IPS-15b (cell line): ENCODE measurements at regions not wholly inside any gene's neighbourhood (a gene's known extent, or its start where the extent isn't known, plus 50 kb on each side); places are given as distances from the start of the nearest gene placed in this dataset.

Experiments
- H3K27me3 ChIP-seq: one replicate; pipeline ENCODE4 v1.6.1; 2013; ENCODE audit warnings: low read length; ENCODE audit not compliant: control insufficient read depth, insufficient read depth
- H3K36me3 ChIP-seq: one replicate; pipeline ENCODE4 v1.6.1; 2013; ENCODE audit warnings: low read length; ENCODE audit not compliant: control insufficient read depth, insufficient read depth
- H3K4me1 ChIP-seq: one replicate; pipeline ENCODE4 v1.6.1; 2013; ENCODE audit warnings: mild to moderate bottlenecking, low read length; ENCODE audit not compliant: control insufficient read depth, insufficient read depth
- H3K4me3 ChIP-seq: one replicate; pipeline ENCODE4 v1.5.1; 2013; ENCODE audit warnings: low read depth, low read length
- H3K9ac ChIP-seq: one replicate; pipeline ENCODE4 v1.6.1; 2013; ENCODE audit warnings: low read depth, mild to moderate bottlenecking, low read length
- H3K9me3 ChIP-seq: one replicate; pipeline ENCODE4 v1.6.1; 2013; ENCODE audit warnings: mild to moderate bottlenecking, low read length; ENCODE audit not compliant: control insufficient read depth, insufficient read depth

- H3K27me3 ChIP-seq: no peaks in the 10 kb centered on the region
- no peak overlapping the region for H3K9ac ChIP-seq
- no peaks in the 10 kb centered on the region for H3K36me3 ChIP-seq
- H3K9me3 ChIP-seq: no peaks in the 10 kb centered on the region
- no peaks in the 10 kb centered on the region for H3K4me1 ChIP-seq
- no peak overlapping the region for H3K4me3 ChIP-seq
Observed at GRCh38 chr3:31370681-31371080, 162.0 kb upstream of the STT3B start.

DNA sequence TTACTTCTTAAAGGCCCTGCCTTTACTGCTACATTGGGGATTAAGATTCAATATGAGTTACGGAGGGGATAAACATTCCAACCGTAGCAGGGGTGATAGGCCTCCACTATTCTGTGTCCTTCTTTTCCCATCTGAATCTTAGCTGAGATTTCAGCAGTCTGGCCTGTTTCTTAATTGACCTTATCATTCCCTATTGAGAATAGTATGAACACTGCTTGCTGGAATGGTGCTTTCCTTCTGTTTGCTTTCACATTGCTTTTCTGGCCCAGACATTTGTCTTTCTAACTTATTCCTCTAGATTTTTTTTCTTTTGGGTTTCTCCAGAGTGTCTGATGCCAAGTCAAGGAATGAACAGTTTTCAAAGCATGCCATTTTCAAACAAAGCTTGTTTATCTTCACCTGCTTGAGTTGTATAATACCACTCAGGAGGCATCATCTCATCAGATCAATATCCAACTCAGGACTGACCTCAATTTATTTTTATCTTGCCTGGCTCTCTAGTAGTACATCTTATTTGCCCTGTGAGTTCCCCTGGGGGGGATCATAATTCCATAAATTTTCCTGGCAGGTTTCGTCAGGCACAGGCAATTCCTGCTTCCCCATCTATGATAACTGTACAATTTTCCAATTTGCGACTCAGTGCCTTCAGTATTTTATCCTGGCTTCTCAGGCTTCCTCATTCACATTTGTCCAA is 161.1 kb upstream of the STT3B start:
- H3K27me3 ChIP-seq: no peaks in the 10 kb centered on the region
- no peaks in the 10 kb centered on the region for H3K9me3 ChIP-seq
- H3K9ac ChIP-seq: no peak overlapping the region
- no peaks in the 10 kb centered on the region for H3K4me1 ChIP-seq
- H3K36me3 ChIP-seq: no peaks in the 10 kb centered on the region
- H3K4me3 ChIP-seq: no peak overlapping the region

DNA sequence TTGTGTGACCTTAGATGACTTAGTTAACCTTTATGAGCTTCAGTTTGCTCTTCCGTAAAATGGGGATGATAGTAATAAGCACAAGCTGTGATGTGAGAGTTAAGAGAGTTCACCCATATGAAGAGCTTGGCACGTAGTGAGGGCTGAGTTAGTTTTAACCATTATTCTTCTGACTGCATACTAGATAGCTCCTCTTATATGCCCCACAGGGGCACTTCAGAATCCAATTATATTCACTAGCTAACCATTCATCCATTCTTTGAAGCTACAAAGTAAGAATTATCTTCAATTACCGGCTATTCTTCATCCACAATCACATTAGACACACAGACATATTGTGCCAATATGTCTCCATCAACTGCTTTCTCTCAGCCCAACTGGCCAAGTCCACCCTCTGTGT is 159.0 kb upstream of the STT3B start:
- no peaks in the 10 kb centered on the region for H3K4me1 ChIP-seq
- no peak overlapping the region for H3K9ac ChIP-seq
- no peaks in the 10 kb centered on the region for H3K27me3 ChIP-seq
- H3K36me3 ChIP-seq: no peaks in the 10 kb centered on the region
- H3K4me3 ChIP-seq: no peak overlapping the region
- H3K9me3 ChIP-seq: no peaks in the 10 kb centered on the region

DNA sequence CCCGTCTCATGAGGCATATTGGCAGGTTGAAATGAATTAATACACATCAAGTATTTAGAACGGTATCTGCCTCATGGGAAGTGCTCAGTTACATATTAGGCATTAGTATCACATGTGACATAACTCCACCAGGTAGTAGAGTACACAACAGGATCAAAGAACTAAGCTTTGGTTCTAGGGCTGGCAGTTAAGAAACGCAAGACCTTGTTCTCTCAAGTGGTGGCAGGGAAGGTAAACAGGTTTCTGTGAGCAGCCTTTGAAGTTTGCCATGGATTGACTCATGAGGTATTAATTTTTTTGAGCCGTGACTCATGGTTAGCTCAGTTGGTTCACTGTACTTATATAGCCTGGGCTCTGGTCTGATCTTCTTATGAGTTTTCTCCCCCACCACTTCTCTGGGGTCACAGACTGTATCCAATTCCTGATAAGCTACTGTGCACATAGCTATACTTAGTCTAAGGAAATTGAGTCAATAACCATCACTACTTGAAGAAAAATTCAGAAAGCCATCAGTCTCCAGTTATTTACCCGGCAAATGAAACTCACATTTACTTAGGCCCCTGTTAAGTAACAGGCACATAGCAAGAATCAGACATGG is 155.6 kb upstream of the STT3B start:
- Histone ChIP-seq H3K4me3 (no peak overlapping the region), H3K9ac (no peak overlapping the region), H3K27me3 (no peaks in the 10 kb centered on the region), H3K36me3 (no peaks in the 10 kb centered on the region), H3K9me3 (no peaks in the 10 kb centered on the region), H3K4me1 (no peaks in the 10 kb centered on the region)

DNA sequence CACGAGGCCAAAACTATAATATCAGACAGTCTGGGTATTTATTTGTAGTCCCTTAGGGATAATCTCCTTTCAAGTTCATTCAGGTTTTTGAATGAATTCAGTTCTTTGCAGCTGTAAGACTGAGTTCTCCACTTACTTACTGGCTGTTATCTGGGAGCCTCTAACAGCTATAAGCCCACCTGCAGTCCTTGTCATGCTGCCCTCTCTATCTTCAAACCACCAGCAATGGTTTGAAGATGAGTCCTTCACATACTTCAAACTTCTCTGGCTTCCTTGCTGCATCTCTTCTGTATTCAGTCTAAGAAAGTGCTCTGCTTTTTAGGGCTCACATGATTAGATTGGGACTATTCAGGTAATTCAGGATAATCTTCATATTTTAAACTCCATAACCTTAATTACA is 154.5 kb upstream of the STT3B start:
- no peaks in the 10 kb centered on the region for H3K4me1 ChIP-seq
- no peak overlapping the region for H3K4me3 ChIP-seq
- no peaks in the 10 kb centered on the region for H3K9me3 ChIP-seq

DNA sequence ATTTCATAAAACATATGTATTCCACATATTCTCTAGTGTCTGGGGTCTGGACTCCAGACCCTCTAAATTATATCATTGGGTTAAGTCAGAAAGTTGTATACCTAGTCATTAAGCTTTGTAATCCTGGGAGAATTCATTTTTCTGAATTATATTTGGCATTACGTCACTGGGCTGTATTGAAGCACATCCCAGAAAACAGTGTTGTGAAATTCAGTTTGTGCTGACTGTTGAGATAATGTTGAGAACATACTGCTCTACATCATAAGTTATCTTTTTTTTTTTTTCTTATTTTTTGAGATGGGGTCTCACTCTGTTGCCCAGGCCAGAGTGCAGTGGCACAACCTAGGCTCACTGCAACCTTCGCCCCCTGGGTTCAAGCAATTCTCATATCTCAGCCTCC is 153.1 kb upstream of the STT3B start:
- Histone ChIP-seq H3K9ac (no peak overlapping the region), H3K9me3 (no peaks in the 10 kb centered on the region), H3K4me1 (no peaks in the 10 kb centered on the region), H3K4me3 (no peak overlapping the region), H3K27me3 (no peaks in the 10 kb centered on the region), H3K36me3 (no peaks in the 10 kb centered on the region)

More for the DNA sequence above, 154.5 kb upstream of the STT3B start:
- no peak overlapping the region for H3K9ac ChIP-seq
- H3K36me3 ChIP-seq: no peaks in the 10 kb centered on the region
- no peaks in the 10 kb centered on the region for H3K27me3 ChIP-seq

DNA sequence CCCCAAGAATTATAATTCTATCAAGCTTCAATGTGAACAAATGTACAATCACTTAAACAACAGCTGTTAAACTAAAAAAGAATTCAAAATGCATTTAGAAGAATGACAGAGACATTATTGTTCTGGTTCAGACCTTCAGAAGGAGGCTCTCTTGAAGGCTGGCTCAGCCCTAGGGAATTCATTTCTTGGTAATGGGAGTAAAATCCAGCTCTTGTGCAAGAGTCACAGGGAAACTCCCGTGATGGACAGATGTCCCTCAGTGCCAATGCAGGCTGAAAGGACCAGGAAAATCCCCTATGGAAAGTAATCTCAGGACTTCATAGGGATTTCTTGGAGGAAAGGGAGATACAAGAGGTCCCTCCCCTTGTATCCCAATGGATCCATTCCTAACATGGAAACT is 149.9 kb upstream of the STT3B start:
- H3K4me3 ChIP-seq: no peak overlapping the region
- no peaks in the 10 kb centered on the region for H3K9me3 ChIP-seq
- no peaks in the 10 kb centered on the region for H3K36me3 ChIP-seq
- H3K27me3 ChIP-seq: no peaks in the 10 kb centered on the region
- no peak overlapping the region for H3K9ac ChIP-seq
- no peaks in the 10 kb centered on the region for H3K4me1 ChIP-seq

DNA sequence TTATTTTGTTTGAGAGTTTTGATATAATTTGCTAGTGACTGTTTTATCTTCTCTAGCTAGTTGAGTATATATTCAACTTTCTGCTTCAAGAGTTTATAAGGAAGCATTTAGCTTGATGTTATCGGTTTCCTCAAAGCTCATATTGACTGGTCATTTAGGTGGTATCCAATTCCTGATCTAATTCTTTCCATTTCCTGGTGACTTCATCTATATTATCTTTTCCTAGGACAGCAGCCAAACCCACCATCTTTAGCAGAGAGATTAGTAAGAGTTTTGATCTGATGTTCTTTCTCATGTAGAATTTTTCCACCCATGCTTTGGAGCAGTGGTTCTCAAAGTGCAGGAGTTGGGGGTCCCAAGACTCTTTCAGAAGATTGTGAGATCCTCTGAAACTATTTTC is 148.6 kb upstream of the STT3B start:
- no peaks in the 10 kb centered on the region for H3K27me3 ChIP-seq
- H3K4me3 ChIP-seq: no peak overlapping the region
- no peaks in the 10 kb centered on the region for H3K36me3 ChIP-seq
- no peaks in the 10 kb centered on the region for H3K9me3 ChIP-seq
- no peaks in the 10 kb centered on the region for H3K4me1 ChIP-seq
- H3K9ac ChIP-seq: no peak overlapping the region

DNA sequence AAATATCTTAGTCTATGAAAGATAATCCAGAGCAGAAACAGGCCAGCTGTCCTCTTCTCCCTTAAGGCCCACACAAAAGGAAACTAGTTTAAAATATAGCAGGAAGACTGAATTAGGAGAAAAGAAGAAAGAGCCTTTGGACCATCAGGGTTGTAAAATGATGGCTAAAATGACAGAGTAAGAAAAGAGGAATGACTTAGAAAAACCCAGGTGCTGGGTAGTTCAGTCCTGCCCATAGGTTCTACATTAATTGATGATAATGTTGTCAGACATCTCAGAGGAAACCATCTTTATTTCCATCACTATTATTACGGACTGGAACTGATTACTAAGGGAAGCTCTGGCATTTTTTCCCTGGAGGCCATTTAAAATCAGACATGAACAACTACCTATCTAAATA is 142.8 kb upstream of the STT3B start:
- Histone ChIP-seq H3K27me3 (peaks cover 2% of the 10 kb centered on the region), H3K9me3 (no peaks in the 10 kb centered on the region), H3K9ac (no peak overlapping the region), H3K4me3 (no peak overlapping the region), H3K4me1 (peaks cover 10% of the 10 kb centered on the region), H3K36me3 (no peaks in the 10 kb centered on the region)

DNA sequence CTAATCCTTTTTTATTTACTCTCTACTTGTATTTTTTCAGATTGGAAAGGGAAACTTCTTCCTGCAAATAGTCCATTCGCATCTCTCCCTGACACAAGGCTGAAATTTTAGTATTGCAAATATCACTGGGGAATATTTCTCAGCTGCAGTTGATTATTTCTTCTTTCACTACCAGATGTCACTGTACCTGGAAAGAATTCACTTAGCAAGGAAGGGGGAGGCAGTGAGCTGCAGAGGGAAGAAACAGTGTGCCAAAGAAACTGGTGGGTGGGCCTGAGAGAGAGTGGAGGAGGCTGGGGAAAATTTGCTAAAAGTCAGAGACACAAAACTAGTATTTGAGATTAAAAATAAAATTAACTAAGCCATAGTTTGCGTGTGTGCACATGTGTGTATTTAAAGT is 142.3 kb upstream of the STT3B start:
- Histone ChIP-seq H3K36me3 (no peaks in the 10 kb centered on the region), H3K4me1 (peaks cover 11% of the 10 kb centered on the region), H3K27me3 (peaks cover 2% of the 10 kb centered on the region), H3K9me3 (no peaks in the 10 kb centered on the region), H3K4me3 (no peak overlapping the region), H3K9ac (no peak overlapping the region)

DNA sequence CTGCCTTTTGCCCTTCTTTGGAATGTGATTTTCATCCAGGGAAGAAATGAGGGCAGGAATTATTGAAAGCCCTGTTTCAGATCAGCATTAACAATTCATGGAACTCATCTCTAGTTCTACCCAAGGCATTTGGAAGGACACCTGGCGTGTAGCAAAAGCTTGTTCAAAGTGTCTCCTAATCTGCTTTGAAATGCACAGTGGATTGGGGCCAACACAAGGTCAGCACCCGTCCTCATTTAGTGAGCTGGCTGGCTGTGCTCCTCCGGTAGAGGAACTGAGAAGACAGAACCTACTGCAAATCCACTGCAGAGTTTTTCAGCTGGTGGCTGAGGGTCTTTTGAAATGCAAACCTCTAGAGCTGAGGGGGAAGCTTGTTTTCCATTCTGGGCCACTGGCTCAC is 141.6 kb upstream of the STT3B start:
- H3K4me1 ChIP-seq: peaks cover 11% of the 10 kb centered on the region
- H3K36me3 ChIP-seq: no peaks in the 10 kb centered on the region
- H3K27me3 ChIP-seq: peaks cover 2% of the 10 kb centered on the region
- no peak overlapping the region for H3K4me3 ChIP-seq
- H3K9me3 ChIP-seq: no peaks in the 10 kb centered on the region
- H3K9ac ChIP-seq: no peak overlapping the region

GRCh38 chr3:31392568-31392967 is 140.2 kb upstream of the STT3B start:
- Histone ChIP-seq H3K9ac (no peak overlapping the region), H3K27me3 (peaks cover 2% of the 10 kb centered on the region), H3K9me3 (no peaks in the 10 kb centered on the region), H3K4me3 (no peak overlapping the region), H3K4me1 (peaks cover 11% of the 10 kb centered on the region), H3K36me3 (no peaks in the 10 kb centered on the region)
